RWPE1 (cell line): ENCODE measurements at regions not wholly inside any gene's neighbourhood (a gene's known extent, or its start where the extent isn't known, plus 50 kb on each side); places are given as distances from the start of the nearest gene placed in this dataset.

Source experiments
- CTCF ChIA-PET: fragments of 350-600 bp; sonication (Branson Sonifier 250); formaldehyde crosslinking; extraction: SDS; loops from one replicate; lab custom pipeline; 2021; lab: Yijun Ruan, JAX
- POLR2A ChIA-PET: fragments of 400-600 bp; formaldehyde crosslinking; extraction: SDS; loops from one replicate; lab custom pipeline; 2020; ENCODE audit warnings: antibody characterized with exemption; ENCODE audit not compliant: low non-redundant PET; lab: Yijun Ruan, JAX
- DNase-seq: peaks from one replicate; pipeline ENCODE4 v3.0.0; 2012; ENCODE audit warnings: low spot score
- H3K27ac ChIP-seq: fragments of 450-650 bp; 2 replicates; pipeline ENCODE4 v1.5.1; 2017
- CTCF ChIP-seq: fragments of 450-650 bp; conservative IDR thresholded peaks from 2 replicates; pipeline ENCODE4 v1.5.1; 2017; ENCODE audit warnings: low read depth, mild to moderate bottlenecking

GRCh38 chr12:29867823-29868222 lies 84.1 kb upstream of the TMTC1 start:
- POLR2A ChIA-PET = no interaction called here
- no peak for TF ChIP-seq CTCF
- CTCF ChIA-PET = no interaction called here
- DNase-seq = no peak
- no peak overlapping the region for H3K27ac ChIP-seq

GRCh38 chr12:29863665-29864064 lies 79.9 kb upstream of the TMTC1 start:
- DNase-seq = no peak
- no peak for TF ChIP-seq CTCF
- ChIA-PET POLR2A (no interaction called here), CTCF (no interaction called here)
- no peak overlapping the region for H3K27ac ChIP-seq

GRCh38 chr12:29858270-29858786 lies 74.6 kb upstream of the TMTC1 start:
- no peak overlapping the region for H3K27ac ChIP-seq
- no peak for DNase-seq
- TF ChIP-seq CTCF = no peak
- POLR2A ChIA-PET = no interaction called here
- CTCF ChIA-PET = interaction anchor here (0.6 kb wide), 1 partner anchor 22 kb away, joined by 3 read pairs; no protein-coding TSS in a partner anchor

- DNase-seq = no peak
- CTCF ChIA-PET = no interaction called here
- POLR2A ChIA-PET = no interaction called here
- TF ChIP-seq CTCF = no peak
- no peak overlapping the region for H3K27ac ChIP-seq
Measured at GRCh38 chr12:29847246-29847645, 63.5 kb upstream of the TMTC1 start.

GRCh38 chr12:29844667-29845066 lies 60.9 kb upstream of the TMTC1 start:
- H3K27ac ChIP-seq = no peak overlapping the region
- no peak for DNase-seq
- POLR2A ChIA-PET = no interaction called here
- TF ChIP-seq CTCF = no peak
- CTCF ChIA-PET = interaction anchor here (0.5 kb wide), 1 partner anchor 98 kb away, joined by 3 read pairs; no protein-coding TSS in a partner anchor

GRCh38 chr12:29843036-29843435 lies 59.3 kb upstream of the TMTC1 start:
- CTCF ChIA-PET = no interaction called here

More at GRCh38 chr12:29843036-29843435, 59.3 kb upstream of the TMTC1 start:
- no peak for DNase-seq
- H3K27ac ChIP-seq = no peak overlapping the region
- TF ChIP-seq CTCF = no peak
- POLR2A ChIA-PET = no interaction called here
